A673 (cell line): ENCODE measurements at regions not wholly inside any gene's neighbourhood (a gene's known extent, or its start where the extent isn't known, plus 50 kb on each side); places are given as distances from the start of the nearest gene placed in this dataset.

Source experiments
- BruUV-seq: library from RNA; stranded (reverse); fragments of 400-500 nt; replicated peaks from 2 replicates; lab custom pipeline; 2021; lab: Mats Ljungman, UMichigan
- CTCF ChIA-PET: fragments of 300-600 bp; sonication (Branson Sonifier 250); formaldehyde crosslinking; loops from one replicate; lab custom pipeline; 2022; ENCODE audit warnings: antibody characterized with exemption; lab: Charles Lee
- POLR2A ChIA-PET: fragments of 300-600 bp; sonication (Branson Sonifier 250); formaldehyde crosslinking; loops from one replicate; lab custom pipeline; 2022; ENCODE audit warnings: antibody characterized with exemption; ENCODE audit not compliant: low non-redundant PET; lab: Charles Lee
- DNase-seq: peaks from one replicate; pipeline ENCODE4 v3.0.0-alpha.2; 2015; ENCODE audit warnings: low spot score
- H3K27ac ChIP-seq: fragments of 200-600 bp; sonication (generic); 2 replicates; pipeline ENCODE4 v1.5.1; 2016; ENCODE audit warnings: mixed run types, low read depth, mild to moderate bottlenecking, mixed read lengths, antibody characterized with exemption, low read length; ENCODE audit not compliant: poor library complexity, severe bottlenecking
- H3K27me3 ChIP-seq: fragments of 200-600 bp; sonication (generic); replicated peaks from 2 replicates; pipeline ENCODE4 v1.6.1; 2017; ENCODE audit warnings: mixed run types, low read depth, mild to moderate bottlenecking, mixed read lengths, antibody characterized with exemption, low read length; ENCODE audit not compliant: insufficient read depth, poor library complexity
- H3K36me3 ChIP-seq: fragments of 200-600 bp; sonication (generic); 2 replicates; pipeline ENCODE4 v1.6.1; 2016; ENCODE audit warnings: mixed run types, mild to moderate bottlenecking, mixed read lengths, antibody characterized with exemption, low read length; ENCODE audit not compliant: insufficient read depth, poor library complexity, severe bottlenecking
- H3K4me1 ChIP-seq: fragments of 200-600 bp; sonication (generic); 2 replicates; pipeline ENCODE4 v1.6.1; 2017; ENCODE audit warnings: mixed run types, mild to moderate bottlenecking, mixed read lengths, antibody characterized with exemption, low read length; ENCODE audit not compliant: insufficient read depth, poor library complexity, severe bottlenecking
- H3K4me3 ChIP-seq: fragments of 200-600 bp; sonication (generic); 2 replicates; pipeline ENCODE4 v1.5.1; 2016; ENCODE audit warnings: low read depth, mixed run types, mild to moderate bottlenecking, mixed read lengths, low read length; ENCODE audit not compliant: poor library complexity, severe bottlenecking
- H3K9me3 ChIP-seq: fragments of 200-600 bp; sonication (generic); 2 replicates; pipeline ENCODE4 v1.6.1; 2016; ENCODE audit warnings: mixed run types, low read depth, mild to moderate bottlenecking, mixed read lengths, antibody characterized with exemption, low read length; ENCODE audit not compliant: poor library complexity, severe bottlenecking
- CTCF ChIP-seq: fragments of 300-800, 200-600 bp; sonication (generic); conservative IDR thresholded peaks from 2 replicates; pipeline ENCODE4 v1.5.1; 2017; ENCODE audit warnings: low read depth, mild to moderate bottlenecking, antibody characterized with exemption, low read length, moderate library complexity, mixed read lengths
- EZH2 ChIP-seq: fragments of 200-600 bp; sonication (generic); IDR thresholded peaks from 2 replicates; pipeline ENCODE4 v1.6.1; 2017; ENCODE audit warnings: borderline replicate concordance, low read depth, mild to moderate bottlenecking, mixed read lengths, antibody characterized with exemption, low read length; ENCODE audit not compliant: poor library complexity, severe bottlenecking
- intact Hi-C: fragments of 100-400 bp; cut with micrococcal nuclease; formaldehyde crosslinking; loops from one replicate; pipeline ENCODE4 v1.10.0; 2022; ENCODE audit not compliant: unreplicated experiment

- intact Hi-C loops = no loop called here
- no peak overlapping the region for H3K4me3 ChIP-seq
- no peaks in the 10 kb centered on the region for H3K9me3 ChIP-seq
- CTCF ChIA-PET = no interaction called here
- H3K4me1 ChIP-seq = no peaks in the 10 kb centered on the region
- TF ChIP-seq EZH2 (no peak), CTCF (no peak)
- POLR2A ChIA-PET = no interaction called here
- BruUV-seq = no TSS peak
- H3K27me3 ChIP-seq = no peaks in the 10 kb centered on the region
- no peak for DNase-seq
- no peak overlapping the region for H3K27ac ChIP-seq
- no peaks in the 10 kb centered on the region for H3K36me3 ChIP-seq
Observed at GRCh38 chr6:167710363-167710920, 116.3 kb upstream of the AFDN start.

GRCh38 chr6:167711211-167711610, 115.5 kb upstream of the AFDN start:
- ChIA-PET CTCF (no interaction called here), POLR2A (no interaction called here)
- Histone ChIP-seq H3K27ac (no peak overlapping the region), H3K36me3 (no peaks in the 10 kb centered on the region), H3K4me3 (no peak overlapping the region), H3K27me3 (no peaks in the 10 kb centered on the region), H3K9me3 (no peaks in the 10 kb centered on the region), H3K4me1 (no peaks in the 10 kb centered on the region)
- no TSS peak for BruUV-seq
- intact Hi-C loops = no loop called here
- no peak for DNase-seq
- TF ChIP-seq EZH2 = no peak
- TF ChIP-seq CTCF = no peak

GRCh38 chr6:167711768-167712730, 114.7 kb upstream of the AFDN start:
- POLR2A ChIA-PET = no interaction called here
- H3K9me3 ChIP-seq = no peaks in the 10 kb centered on the region
- no peak overlapping the region for H3K27ac ChIP-seq
- DNase-seq = no peak
- intact Hi-C loops = no loop called here
- no peaks in the 10 kb centered on the region for H3K4me1 ChIP-seq
- no peak for TF ChIP-seq EZH2
- no peak for TF ChIP-seq CTCF
- H3K4me3 ChIP-seq = no peak overlapping the region
- BruUV-seq = no TSS peak
- H3K27me3 ChIP-seq = no peaks in the 10 kb centered on the region
- no peaks in the 10 kb centered on the region for H3K36me3 ChIP-seq
- CTCF ChIA-PET = no interaction called here
